ENCODE measurements at regions not wholly inside any gene's neighbourhood (a gene's known extent, or its start where the extent isn't known, plus 50 kb on each side); places are given as distances from the start of the nearest gene placed in this dataset.

DNA sequence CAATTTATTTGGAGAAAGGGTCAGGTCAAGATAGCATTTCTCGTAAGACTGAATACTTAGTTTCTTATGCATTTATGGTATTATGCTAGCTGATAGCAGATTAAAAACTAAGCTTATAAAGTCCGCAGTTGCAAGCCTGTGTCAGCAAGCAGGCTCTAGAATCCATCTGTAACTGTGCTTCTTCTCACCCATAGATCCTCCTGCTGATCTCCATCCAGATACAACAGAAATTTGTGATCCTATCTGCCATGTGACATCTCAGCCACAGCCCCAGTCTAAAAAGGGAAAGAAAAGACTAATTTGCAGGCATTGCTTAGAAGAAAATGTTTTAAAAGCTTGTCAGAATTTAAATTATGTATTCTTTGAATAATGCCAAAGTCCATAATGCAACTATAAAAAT is 265.4 kb upstream of the CCDC54 start:
- Histone ChIP-seq H3K4me3 (ENCODE audit: low read depth in 1 of 2, low read length in 2 of 2) (no peak overlapping the region), H3K36me3 (ENCODE audit: control insufficient read depth in 2 of 2, insufficient read depth in 2 of 2, low read length in 1 of 2) (no peaks in the 10 kb centered on the region), H3K27me3 (ENCODE audit: control insufficient read depth in 1 of 2, insufficient read depth in 2 of 2, low read length in 2 of 2) (no peaks in the 10 kb centered on the region), H3K27ac (ENCODE audit: low read depth in 2 of 2, low read length in 1 of 2) (no peak overlapping the region), H3K9me3 (ENCODE audit: control insufficient read depth in 2 of 2, insufficient read depth in 1 of 2, low read depth in 1 of 2, low read length in 1 of 2) (no peaks in the 10 kb centered on the region), H3K4me1 (ENCODE audit: control insufficient read depth in 2 of 2, insufficient read depth in 2 of 2, low read length in 1 of 2) (no peaks in the 10 kb centered on the region)
- 76 to 83% methylated on average over 2 of the region's 2 CpGs for WGBS, 2 donors

GRCh38 chr3:107112356-107112755 is 264.9 kb upstream of the CCDC54 start:
- no peak overlapping the region for H3K27ac ChIP-seq (ENCODE audit: low read depth in 2 of 2, low read length in 1 of 2)
- H3K4me3 ChIP-seq (ENCODE audit: low read depth in 1 of 2, low read length in 2 of 2): no peak overlapping the region
- no peaks in the 10 kb centered on the region for H3K36me3 ChIP-seq (ENCODE audit: control insufficient read depth in 2 of 2, insufficient read depth in 2 of 2, low read length in 1 of 2)
- H3K27me3 ChIP-seq (ENCODE audit: control insufficient read depth in 1 of 2, insufficient read depth in 2 of 2, low read length in 2 of 2): no peaks in the 10 kb centered on the region
- no peaks in the 10 kb centered on the region for H3K4me1 ChIP-seq (ENCODE audit: control insufficient read depth in 2 of 2, insufficient read depth in 2 of 2, low read length in 1 of 2)
- 92 to 95% methylated on average over 1 of the region's 1 CpG for WGBS, 2 donors
- no peaks in the 10 kb centered on the region for H3K9me3 ChIP-seq (ENCODE audit: control insufficient read depth in 2 of 2, insufficient read depth in 1 of 2, low read depth in 1 of 2, low read length in 1 of 2)

DNA sequence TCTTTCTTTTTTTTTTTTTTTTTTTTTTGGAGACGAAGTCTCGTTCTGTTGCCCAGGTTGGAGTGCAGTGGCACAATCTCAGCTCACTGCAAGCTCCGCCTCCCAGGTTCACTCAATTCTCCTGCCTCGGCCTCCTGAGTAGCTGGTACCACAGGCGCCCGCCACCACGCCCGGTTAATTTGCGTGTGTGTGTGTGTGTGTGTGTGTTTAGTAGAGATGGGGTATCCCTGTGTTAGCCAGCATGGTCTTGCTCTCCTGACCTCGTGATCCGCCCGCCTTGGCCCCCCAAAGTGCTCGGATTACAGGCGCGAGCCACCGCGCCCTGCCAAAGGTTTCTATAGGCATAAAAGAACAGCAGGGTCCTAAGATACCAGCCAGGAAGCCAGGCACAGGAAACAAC is 261.0 kb upstream of the CCDC54 start:
- Histone ChIP-seq H3K4me1 (ENCODE audit: control insufficient read depth in 2 of 2, insufficient read depth in 2 of 2, low read length in 1 of 2) (no peaks in the 10 kb centered on the region), H3K9me3 (ENCODE audit: control insufficient read depth in 2 of 2, insufficient read depth in 1 of 2, low read depth in 1 of 2, low read length in 1 of 2) (no peaks in the 10 kb centered on the region), H3K36me3 (ENCODE audit: control insufficient read depth in 2 of 2, insufficient read depth in 2 of 2, low read length in 1 of 2) (no peaks in the 10 kb centered on the region), H3K27ac (ENCODE audit: low read depth in 2 of 2, low read length in 1 of 2) (no peak overlapping the region), H3K4me3 (ENCODE audit: low read depth in 1 of 2, low read length in 2 of 2) (no peak overlapping the region), H3K27me3 (ENCODE audit: control insufficient read depth in 1 of 2, insufficient read depth in 2 of 2, low read length in 2 of 2) (no peaks in the 10 kb centered on the region)
- 93 to 96% methylated on average over 16 of the region's 17 CpGs for WGBS, 2 donors

GRCh38 chr3:107117156-107117555 is 260.1 kb upstream of the CCDC54 start:
- no peak overlapping the region for H3K4me3 ChIP-seq (ENCODE audit: low read depth in 1 of 2, low read length in 2 of 2)
- WGBS, 2 donors: 96% methylated on average over 4 of the region's 4 CpGs

GRCh38 chr3:107117922-107118536 is 259.2 kb upstream of the CCDC54 start:
- H3K9me3 ChIP-seq (ENCODE audit: control insufficient read depth in 2 of 2, insufficient read depth in 1 of 2, low read depth in 1 of 2, low read length in 1 of 2): no peaks in the 10 kb centered on the region

More at GRCh38 chr3:107117156-107117555, 260.1 kb upstream of the CCDC54 start:
- H3K27me3 ChIP-seq (ENCODE audit: control insufficient read depth in 1 of 2, insufficient read depth in 2 of 2, low read length in 2 of 2): no peaks in the 10 kb centered on the region
- H3K27ac ChIP-seq (ENCODE audit: low read depth in 2 of 2, low read length in 1 of 2): no peak overlapping the region
- no peaks in the 10 kb centered on the region for H3K4me1 ChIP-seq (ENCODE audit: control insufficient read depth in 2 of 2, insufficient read depth in 2 of 2, low read length in 1 of 2)
- H3K36me3 ChIP-seq (ENCODE audit: control insufficient read depth in 2 of 2, insufficient read depth in 2 of 2, low read length in 1 of 2): no peaks in the 10 kb centered on the region
- no peaks in the 10 kb centered on the region for H3K9me3 ChIP-seq (ENCODE audit: control insufficient read depth in 2 of 2, insufficient read depth in 1 of 2, low read depth in 1 of 2, low read length in 1 of 2)

GRCh38 chr3:107124885-107125284 is 252.4 kb upstream of the CCDC54 start:
- 23 to 33% methylated on average over 1 of the region's 1 CpG for WGBS, 2 donors
- no peak overlapping the region for H3K4me3 ChIP-seq (ENCODE audit: low read depth in 1 of 2, low read length in 2 of 2)
- H3K27me3 ChIP-seq (ENCODE audit: control insufficient read depth in 1 of 2, insufficient read depth in 2 of 2, low read length in 2 of 2): no peaks in the 10 kb centered on the region
- H3K4me1 ChIP-seq (ENCODE audit: control insufficient read depth in 2 of 2, insufficient read depth in 2 of 2, low read length in 1 of 2): no peaks in the 10 kb centered on the region
- H3K27ac ChIP-seq (ENCODE audit: low read depth in 2 of 2, low read length in 1 of 2): no peak overlapping the region
- no peaks in the 10 kb centered on the region for H3K9me3 ChIP-seq (ENCODE audit: control insufficient read depth in 2 of 2, insufficient read depth in 1 of 2, low read depth in 1 of 2, low read length in 1 of 2)
- no peaks in the 10 kb centered on the region for H3K36me3 ChIP-seq (ENCODE audit: control insufficient read depth in 2 of 2, insufficient read depth in 2 of 2, low read length in 1 of 2)

More at GRCh38 chr3:107117922-107118536, 259.2 kb upstream of the CCDC54 start:
- Histone ChIP-seq H3K4me1 (ENCODE audit: control insufficient read depth in 2 of 2, insufficient read depth in 2 of 2, low read length in 1 of 2) (no peaks in the 10 kb centered on the region), H3K36me3 (ENCODE audit: control insufficient read depth in 2 of 2, insufficient read depth in 2 of 2, low read length in 1 of 2) (no peaks in the 10 kb centered on the region), H3K27me3 (ENCODE audit: control insufficient read depth in 1 of 2, insufficient read depth in 2 of 2, low read length in 2 of 2) (no peaks in the 10 kb centered on the region), H3K4me3 (ENCODE audit: low read depth in 1 of 2, low read length in 2 of 2) (no peak overlapping the region), H3K27ac (ENCODE audit: low read depth in 2 of 2, low read length in 1 of 2) (no peak overlapping the region)
- WGBS, 2 donors: 35% methylated on average over 10 of the region's 10 CpGs

DNA sequence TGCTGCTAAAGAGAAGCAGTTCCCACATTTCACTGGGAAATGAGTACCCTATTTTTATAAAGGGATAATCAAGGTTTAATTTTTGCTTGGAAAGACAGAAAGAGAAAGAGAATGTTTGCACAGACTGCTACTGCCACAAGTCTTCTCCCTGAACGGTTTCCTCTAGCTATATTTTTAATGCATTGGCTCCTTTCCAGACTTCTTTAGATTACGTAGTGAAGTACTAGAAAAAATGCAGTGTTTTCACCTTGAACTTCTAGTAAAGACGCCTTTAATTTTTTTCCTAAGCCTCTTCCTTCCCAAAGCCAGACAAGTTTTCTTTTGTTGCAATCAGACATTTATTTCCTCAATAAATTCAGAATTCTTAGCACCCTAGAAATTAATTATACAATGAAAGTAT is 248.3 kb upstream of the CCDC54 start:
- no peaks in the 10 kb centered on the region for H3K4me1 ChIP-seq (ENCODE audit: control insufficient read depth in 2 of 2, insufficient read depth in 2 of 2, low read length in 1 of 2)
- WGBS, 2 donors: 21 to 23% methylated on average over 3 of the region's 3 CpGs
- H3K4me3 ChIP-seq (ENCODE audit: low read depth in 1 of 2, low read length in 2 of 2): no peak overlapping the region
- no peaks in the 10 kb centered on the region for H3K27me3 ChIP-seq (ENCODE audit: control insufficient read depth in 1 of 2, insufficient read depth in 2 of 2, low read length in 2 of 2)
- H3K27ac ChIP-seq (ENCODE audit: low read depth in 2 of 2, low read length in 1 of 2): no peak overlapping the region
- H3K36me3 ChIP-seq (ENCODE audit: control insufficient read depth in 2 of 2, insufficient read depth in 2 of 2, low read length in 1 of 2): no peaks in the 10 kb centered on the region
- peaks cover 0 to 2% of the 10 kb centered on the region in 2 donors for H3K9me3 ChIP-seq (ENCODE audit: control insufficient read depth in 2 of 2, insufficient read depth in 1 of 2, low read depth in 1 of 2, low read length in 1 of 2)

DNA sequence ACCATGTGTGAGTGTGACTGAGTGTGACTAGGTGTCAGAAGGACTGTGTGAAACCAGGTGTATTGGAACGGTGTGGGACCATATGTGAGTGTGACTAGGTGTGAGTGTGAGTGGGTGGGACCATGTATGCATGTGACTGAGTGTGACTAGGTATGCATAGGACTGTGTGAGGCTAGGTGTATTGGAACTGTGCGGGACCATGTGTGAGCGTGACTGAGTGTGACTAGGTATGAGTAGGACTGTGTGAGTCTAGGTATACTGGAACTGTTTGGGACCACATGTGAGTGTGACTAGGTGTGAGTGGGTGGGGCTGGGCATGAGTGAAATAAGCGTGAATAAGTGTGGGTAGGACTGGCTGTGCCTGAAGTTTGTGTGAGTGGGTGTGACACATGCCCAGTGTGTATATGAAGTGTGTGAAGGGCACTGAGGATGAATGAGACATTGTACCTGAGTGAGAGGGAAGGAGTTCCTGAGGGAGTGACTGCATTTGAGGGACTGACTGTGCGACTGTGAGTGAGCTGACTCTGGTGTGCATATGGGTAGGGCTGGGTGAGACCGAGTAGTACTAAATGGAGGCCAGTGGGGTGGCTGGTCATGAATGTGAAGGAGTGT is 247.0 kb upstream of the CCDC54 start:
- WGBS, 2 donors: 89 to 92% methylated on average over 6 of the region's 6 CpGs
- no peak overlapping the region for H3K4me3 ChIP-seq (ENCODE audit: low read depth in 1 of 2, low read length in 2 of 2)
- peaks cover 0 to 2% of the 10 kb centered on the region in 2 donors for H3K9me3 ChIP-seq (ENCODE audit: control insufficient read depth in 2 of 2, insufficient read depth in 1 of 2, low read depth in 1 of 2, low read length in 1 of 2)
- H3K36me3 ChIP-seq (ENCODE audit: control insufficient read depth in 2 of 2, insufficient read depth in 2 of 2, low read length in 1 of 2): no peaks in the 10 kb centered on the region
- H3K27me3 ChIP-seq (ENCODE audit: control insufficient read depth in 1 of 2, insufficient read depth in 2 of 2, low read length in 2 of 2): no peaks in the 10 kb centered on the region
- H3K4me1 ChIP-seq (ENCODE audit: control insufficient read depth in 2 of 2, insufficient read depth in 2 of 2, low read length in 1 of 2): no peaks in the 10 kb centered on the region
- H3K27ac ChIP-seq (ENCODE audit: low read depth in 2 of 2, low read length in 1 of 2): no peak overlapping the region

DNA sequence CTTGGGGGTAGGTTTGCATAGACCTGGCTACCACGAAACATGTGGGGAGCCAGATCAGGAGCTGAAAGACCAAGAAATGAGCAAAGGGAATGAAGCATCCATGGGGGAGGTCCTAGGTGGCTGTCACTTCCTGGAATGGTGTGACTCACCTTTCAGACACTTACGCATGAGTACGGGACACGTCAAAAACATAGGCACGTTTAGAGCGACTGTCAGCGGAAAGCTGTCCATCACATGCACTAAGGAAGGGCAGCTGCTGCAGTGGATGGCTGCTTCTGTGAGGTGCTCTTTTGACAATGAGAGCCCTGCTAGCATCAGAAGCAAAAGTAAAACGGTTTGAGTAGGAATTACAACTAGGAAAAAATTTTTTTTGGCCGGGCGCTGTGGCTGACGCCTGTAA is 244.6 kb upstream of the CCDC54 start:
- no peak overlapping the region for H3K4me3 ChIP-seq (ENCODE audit: low read depth in 1 of 2, low read length in 2 of 2)
- H3K9me3 ChIP-seq (ENCODE audit: control insufficient read depth in 2 of 2, insufficient read depth in 1 of 2, low read depth in 1 of 2, low read length in 1 of 2): peaks cover 0 to 2% of the 10 kb centered on the region in 2 donors
- WGBS, 2 donors: 87 to 92% methylated on average over 11 of the region's 11 CpGs
- no peaks in the 10 kb centered on the region for H3K36me3 ChIP-seq (ENCODE audit: control insufficient read depth in 2 of 2, insufficient read depth in 2 of 2, low read length in 1 of 2)
- H3K27me3 ChIP-seq (ENCODE audit: control insufficient read depth in 1 of 2, insufficient read depth in 2 of 2, low read length in 2 of 2): no peaks in the 10 kb centered on the region
- no peak overlapping the region for H3K27ac ChIP-seq (ENCODE audit: low read depth in 2 of 2, low read length in 1 of 2)
- no peaks in the 10 kb centered on the region for H3K4me1 ChIP-seq (ENCODE audit: control insufficient read depth in 2 of 2, insufficient read depth in 2 of 2, low read length in 1 of 2)

GRCh38 chr3:107133891-107134290 is 243.3 kb upstream of the CCDC54 start:
- H3K36me3 ChIP-seq (ENCODE audit: control insufficient read depth in 2 of 2, insufficient read depth in 2 of 2, low read length in 1 of 2): no peaks in the 10 kb centered on the region
- H3K4me3 ChIP-seq (ENCODE audit: low read depth in 1 of 2, low read length in 2 of 2): no peak overlapping the region
- H3K9me3 ChIP-seq (ENCODE audit: control insufficient read depth in 2 of 2, insufficient read depth in 1 of 2, low read depth in 1 of 2, low read length in 1 of 2): peaks cover 0 to 2% of the 10 kb centered on the region in 2 donors
- no peaks in the 10 kb centered on the region for H3K27me3 ChIP-seq (ENCODE audit: control insufficient read depth in 1 of 2, insufficient read depth in 2 of 2, low read length in 2 of 2)
- no peaks in the 10 kb centered on the region for H3K4me1 ChIP-seq (ENCODE audit: control insufficient read depth in 2 of 2, insufficient read depth in 2 of 2, low read length in 1 of 2)
- H3K27ac ChIP-seq (ENCODE audit: low read depth in 2 of 2, low read length in 1 of 2): no peak overlapping the region
- 86 to 91% methylated on average over 3 of the region's 3 CpGs for WGBS, 2 donors
